Adrenal gland (tissue), 9 donors: ENCODE measurements at regions not wholly inside any gene's neighbourhood (a gene's known extent, or its start where the extent isn't known, plus 50 kb on each side); places are given as distances from the start of the nearest gene placed in this dataset.

Experiments used
- DNase-seq, 7 donors: peaks; one replicate each; pipeline ENCODE4 v3.0.0-alpha.2; 2019 to 2020
- H3K27ac ChIP-seq, 5 donors: fragments of 200-600 bp; sonication (generic) in 4 of 5; 1 replicate in 3 of 5; 2 replicates in 2 of 5; pipeline versions ENCODE4 v1.5.1 to v1.8.0; 2016 to 2020; ENCODE audit warnings: mild to moderate bottlenecking in 1 of 5
- H3K27me3 ChIP-seq: fragments of 200-600 bp; 2 replicates; pipeline ENCODE4 v1.8.0; 2021
- H3K36me3 ChIP-seq, 2 donors: fragments of 200-600 bp; replicated peaks in 1 of 2; 1 replicate in 1 of 2; 2 replicates in 1 of 2; pipeline versions ENCODE4 v1.5.1 to v1.8.0; 2018 to 2022
- H3K4me1 ChIP-seq, 2 donors: fragments of 200-600 bp; replicated peaks in 1 of 2; 1 replicate in 1 of 2; 2 replicates in 1 of 2; pipeline versions ENCODE4 v1.5.1 to v1.8.0; 2018 to 2021
- H3K4me3 ChIP-seq, 4 donors: fragments of 200-600 bp; sonication (generic) in 3 of 4; one replicate each; pipeline ENCODE4 v1.5.1; 2016 to 2018
- H3K9me3 ChIP-seq, 3 donors: fragments of 200-600 bp; sonication (generic) in 1 of 3; replicated peaks in 1 of 3; 1 replicate in 2 of 3; 2 replicates in 1 of 3; pipeline versions ENCODE4 v1.5.1 to v1.8.0; 2016 to 2021
- POLR2A ChIP-seq, 2 donors: fragments of 450-650 bp; IDR thresholded peaks; one replicate each; pipeline ENCODE4 v1.6.1; 2017; ENCODE audit warnings: antibody characterized with exemption in 2 of 2, mild to moderate bottlenecking in 2 of 2, moderate library complexity in 1 of 2
- WGBS, 4 donors: extraction: QIAGEN DNeasy Blood & Tissue Kit in 2 of 4; methylation state at CpG; one replicate each; pipeline versions ENCODE4 v1.1.5 to v1.1.7; 2013 to 2017; 5-methylcytosine and 5-hydroxymethylcytosine counted together
- intact Hi-C, 2 donors: fragments of 100-400 bp; cut with DNase I; formaldehyde crosslinking; loops; one replicate each; pipeline versions ENCODE4 v1.14.1 to v1.15.0; 2022 to 2023
- TF ChIP-seq, protein P1 (sequence below), 6 experiments: fragments of 450-650 bp in 4 of 6; fragments of 200-600 bp in 2 of 6; sonication (generic) in 1 of 6; IDR thresholded peaks; 1 replicate in 5 of 6; 2 replicates in 1 of 6; pipeline versions ENCODE4 v1.5.1 to v1.8.0; 2016 to 2021; ENCODE audit warnings: antibody characterized with exemption in 6 of 6, mild to moderate bottlenecking in 2 of 6, moderate library complexity in 1 of 6
- donor health status: healthy with polysubstance abuse.
- donor health status: Bipolar disorder and iron deficiency.
- donor health status: DM: yes; HTN: yes; CAD: no.
- donor health status: DM: no; HTN: no; CAD: no.
- donor health status: DM: no; HTN: no; CAD: no.

DNA sequence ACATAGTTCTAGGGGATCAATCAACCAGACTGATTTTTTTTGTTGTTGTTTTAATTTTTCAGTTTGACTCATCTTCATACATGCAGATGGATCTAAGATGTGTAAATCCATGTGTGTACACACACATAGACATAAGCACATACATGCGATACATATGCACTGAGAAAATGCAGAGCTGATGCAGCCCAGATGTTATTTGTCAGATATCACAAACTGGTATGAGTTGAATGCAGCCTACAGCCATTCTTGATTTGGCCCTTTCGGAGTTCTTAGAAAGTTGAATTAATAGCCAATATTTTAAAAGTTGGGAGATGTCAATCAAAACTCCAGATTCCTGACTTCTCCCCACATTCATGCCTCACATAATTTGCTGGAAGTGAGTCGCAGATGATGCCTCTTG, 180.4 kb downstream of the SPATA18 start:
- H3K4me3 ChIP-seq: no peak overlapping the region
- H3K9me3 ChIP-seq: no peaks in the 10 kb centered on the region
- WGBS, 4 donors: 56 to 57% (median 57%) methylated on average over 3 of the region's 3 CpGs
- H3K27me3 ChIP-seq: no peaks in the 10 kb centered on the region
- intact Hi-C loops: loop anchor here in 1 of 2 donors (10.0 kb wide), 2 partner anchors 143 to 2003 kb away; no protein-coding TSS in a partner anchor
- no peaks in the 10 kb centered on the region for H3K4me1 ChIP-seq
- TF ChIP-seq, protein P1, sequence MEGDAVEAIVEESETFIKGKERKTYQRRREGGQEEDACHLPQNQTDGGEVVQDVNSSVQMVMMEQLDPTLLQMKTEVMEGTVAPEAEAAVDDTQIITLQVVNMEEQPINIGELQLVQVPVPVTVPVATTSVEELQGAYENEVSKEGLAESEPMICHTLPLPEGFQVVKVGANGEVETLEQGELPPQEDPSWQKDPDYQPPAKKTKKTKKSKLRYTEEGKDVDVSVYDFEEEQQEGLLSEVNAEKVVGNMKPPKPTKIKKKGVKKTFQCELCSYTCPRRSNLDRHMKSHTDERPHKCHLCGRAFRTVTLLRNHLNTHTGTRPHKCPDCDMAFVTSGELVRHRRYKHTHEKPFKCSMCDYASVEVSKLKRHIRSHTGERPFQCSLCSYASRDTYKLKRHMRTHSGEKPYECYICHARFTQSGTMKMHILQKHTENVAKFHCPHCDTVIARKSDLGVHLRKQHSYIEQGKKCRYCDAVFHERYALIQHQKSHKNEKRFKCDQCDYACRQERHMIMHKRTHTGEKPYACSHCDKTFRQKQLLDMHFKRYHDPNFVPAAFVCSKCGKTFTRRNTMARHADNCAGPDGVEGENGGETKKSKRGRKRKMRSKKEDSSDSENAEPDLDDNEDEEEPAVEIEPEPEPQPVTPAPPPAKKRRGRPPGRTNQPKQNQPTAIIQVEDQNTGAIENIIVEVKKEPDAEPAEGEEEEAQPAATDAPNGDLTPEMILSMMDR (IDR thresholded peaks at IDR 0.05): no peak
- TF ChIP-seq POLR2A (IDR thresholded peaks at IDR 0.05): no peak
- no peak for DNase-seq
- no peaks in the 10 kb centered on the region for H3K36me3 ChIP-seq
- H3K27ac ChIP-seq: no peak overlapping the region

DNA sequence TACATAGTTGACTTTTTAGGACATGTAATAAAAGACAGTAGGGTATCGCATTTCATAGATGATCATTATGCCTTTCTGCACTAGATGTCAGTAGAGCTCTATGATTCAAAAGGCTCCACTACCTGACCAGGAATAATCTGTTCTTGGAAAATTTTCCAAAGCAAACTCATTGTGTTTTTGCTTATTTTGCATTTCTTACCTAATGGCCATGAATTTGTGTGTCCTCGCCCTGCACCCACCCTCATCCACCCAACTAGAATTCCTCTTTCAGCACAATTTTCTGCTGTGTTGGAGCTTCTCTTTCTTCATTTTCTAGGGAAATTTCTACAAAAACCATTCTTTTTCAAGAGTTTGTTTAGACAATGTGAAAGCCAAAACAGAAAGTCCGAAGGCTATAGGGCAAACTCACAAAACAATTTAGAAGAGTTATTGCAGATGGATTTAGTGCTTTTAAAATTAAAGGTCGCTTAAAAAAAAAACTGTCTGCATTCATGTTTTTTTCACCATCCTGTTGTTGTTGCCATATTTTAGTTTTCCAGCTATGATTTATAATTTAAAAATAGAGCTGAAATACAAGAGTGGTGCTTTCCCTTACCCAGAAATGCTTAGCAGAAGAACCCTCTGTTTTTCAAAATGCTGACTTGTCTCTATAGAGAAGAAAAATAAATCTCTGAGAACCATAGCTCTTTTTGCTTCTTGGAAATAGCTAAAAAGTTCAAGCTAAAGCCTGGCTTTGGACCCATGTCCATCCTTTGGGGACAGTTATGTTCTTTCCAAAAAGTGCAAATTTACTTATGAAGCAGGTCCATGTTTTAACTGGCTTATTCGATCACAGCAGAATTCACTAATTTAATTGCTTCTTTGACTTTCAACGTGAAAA, 183.7 kb downstream of the SPATA18 start:
- Histone ChIP-seq H3K9me3 (no peaks in the 10 kb centered on the region), H3K27me3 (no peaks in the 10 kb centered on the region), H3K36me3 (no peaks in the 10 kb centered on the region), H3K27ac (no peak overlapping the region), H3K4me3 (no peak overlapping the region), H3K4me1 (no peaks in the 10 kb centered on the region)
- intact Hi-C loops: loop anchor here in 1 of 2 donors (5.0 to 10.0 kb wide), 3 partner anchors 140 to 2000 kb away; no protein-coding TSS in a partner anchor
- TF ChIP-seq POLR2A (IDR thresholded peaks at IDR 0.05): no peak
- TF ChIP-seq, protein P1 (IDR thresholded peaks at IDR 0.05): peak; percentile 35 to 78 (median 64)
- 31 to 38% (median 33%) methylated on average over 6 of the region's 6 CpGs for WGBS, 4 donors
- DNase-seq: peak in 4 of 7 donors; percentile 2 to 53 (median 20)

DNA sequence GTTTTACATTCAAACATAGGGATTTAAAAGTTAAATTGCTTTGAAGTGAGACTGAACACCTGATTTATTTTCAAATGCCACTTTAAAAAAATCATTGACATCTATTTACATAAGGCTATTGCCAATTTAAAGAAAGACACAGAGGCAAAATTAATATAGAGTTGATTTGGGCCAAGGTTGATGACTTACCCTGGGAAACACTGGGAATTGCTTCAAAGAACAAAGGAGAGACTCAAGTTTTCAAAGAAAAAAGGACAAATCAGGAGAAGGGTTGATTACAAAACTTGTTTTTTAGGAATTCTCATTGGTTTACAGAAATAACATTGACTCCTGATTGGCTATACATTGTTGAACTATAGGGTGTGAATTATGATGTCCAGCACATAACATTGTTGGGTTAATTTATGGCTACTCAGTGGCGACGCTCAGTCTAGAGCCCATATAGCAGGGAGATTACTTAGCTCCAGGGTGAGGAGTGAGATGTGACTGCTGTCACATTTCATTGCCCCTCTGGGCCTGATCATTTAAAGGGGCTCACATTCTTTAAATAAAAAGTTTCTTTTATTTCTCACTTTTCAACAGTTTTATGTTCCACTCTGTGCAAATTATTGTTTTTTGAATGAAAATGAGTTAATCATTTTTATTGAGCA, 184.6 kb downstream of the SPATA18 start:
- Histone ChIP-seq H3K27me3 (no peaks in the 10 kb centered on the region), H3K4me1 (no peaks in the 10 kb centered on the region), H3K4me3 (no peak overlapping the region), H3K36me3 (no peaks in the 10 kb centered on the region), H3K9me3 (no peaks in the 10 kb centered on the region), H3K27ac (no peak overlapping the region)
- intact Hi-C loops: loop anchor here in 1 of 2 donors (5.0 to 10.0 kb wide), 3 partner anchors 139 to 1999 kb away; no protein-coding TSS in a partner anchor
- WGBS, 4 donors: 75 to 89% (median 85%) methylated on average over 2 of the region's 2 CpGs
- no peak for DNase-seq
- TF ChIP-seq, protein P1 (IDR thresholded peaks at IDR 0.05): no peak

DNA sequence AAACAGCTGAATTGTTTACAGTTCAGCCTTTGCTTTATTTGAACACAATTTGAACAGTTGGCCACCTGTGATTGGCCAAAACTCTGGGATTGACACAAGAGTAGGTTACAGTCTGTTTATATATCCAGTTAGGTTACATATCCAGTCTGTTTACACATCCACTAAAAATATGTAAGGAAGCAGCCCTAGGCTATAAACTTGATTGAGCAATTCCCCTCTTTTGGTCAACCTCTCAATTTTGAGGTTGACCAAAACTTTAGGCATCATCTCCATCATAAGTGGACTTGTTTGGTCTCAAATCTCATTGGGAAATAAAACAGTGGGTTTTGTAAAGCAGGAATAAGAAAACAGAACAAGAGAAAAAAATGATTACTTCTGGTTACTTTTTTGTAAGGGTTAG, 190.8 kb downstream of the SPATA18 start:
- DNase-seq: no peak
- TF ChIP-seq POLR2A (IDR thresholded peaks at IDR 0.05): no peak
- TF ChIP-seq, protein P1 (IDR thresholded peaks at IDR 0.05): no peak

More for the DNA sequence above, 190.8 kb downstream of the SPATA18 start:
- Histone ChIP-seq H3K36me3 (no peaks in the 10 kb centered on the region), H3K4me1 (no peaks in the 10 kb centered on the region), H3K4me3 (no peak overlapping the region), H3K27me3 (no peaks in the 10 kb centered on the region), H3K9me3 (no peaks in the 10 kb centered on the region), H3K27ac (no peak overlapping the region)
- intact Hi-C loops: no loop called here
